Activated naive CD8-positive, alpha-beta T cell (primary cell): ENCODE measurements at regions not wholly inside any gene's neighbourhood (a gene's known extent, or its start where the extent isn't known, plus 50 kb on each side); places are given as distances from the start of the nearest gene placed in this dataset.

ENCODE experiments used
- H3K27ac Mint-ChIP-seq: one replicate; pipeline ENCODE4 v1.8.0; 2021; ENCODE audit warnings: mixed read lengths
- H3K27me3 Mint-ChIP-seq: one replicate; pipeline ENCODE4 v1.8.0; 2021; ENCODE audit warnings: mixed read lengths
- H3K36me3 Mint-ChIP-seq: one replicate; pipeline ENCODE4 v1.8.0; 2021; ENCODE audit warnings: mixed read lengths
- H3K4me1 Mint-ChIP-seq: one replicate; pipeline ENCODE4 v1.8.0; 2021; ENCODE audit warnings: low read depth, mixed read lengths
- H3K4me3 Mint-ChIP-seq: one replicate; pipeline ENCODE4 v1.8.0; 2021; ENCODE audit warnings: mild to moderate bottlenecking, mixed read lengths
- H3K9me3 Mint-ChIP-seq: one replicate; pipeline ENCODE4 v1.8.0; 2021; ENCODE audit warnings: low read depth, mixed read lengths

GRCh38 chr5:74103131-74104023 is 477.4 kb downstream of the ARHGEF28 start:
- H3K4me1 Mint-ChIP-seq = no peaks in the 10 kb centered on the region
- peaks cover 4% of the 10 kb centered on the region for H3K27me3 Mint-ChIP-seq
- H3K9me3 Mint-ChIP-seq = no peaks in the 10 kb centered on the region
- H3K27ac Mint-ChIP-seq = no peak overlapping the region
- no peak overlapping the region for H3K4me3 Mint-ChIP-seq
- H3K36me3 Mint-ChIP-seq = no peaks in the 10 kb centered on the region

- Mint-ChIP-seq H3K36me3 (no peaks in the 10 kb centered on the region), H3K4me1 (no peaks in the 10 kb centered on the region), H3K9me3 (no peaks in the 10 kb centered on the region), H3K27me3 (no peaks in the 10 kb centered on the region), H3K4me3 (no peak overlapping the region), H3K27ac (no peak overlapping the region)
Measured at GRCh38 chr5:74100268-74100665, 474.3 kb downstream of the ARHGEF28 start.

- H3K4me1 Mint-ChIP-seq = no peaks in the 10 kb centered on the region
- H3K36me3 Mint-ChIP-seq = no peaks in the 10 kb centered on the region
- no peak overlapping the region for H3K4me3 Mint-ChIP-seq
- no peak overlapping the region for H3K27ac Mint-ChIP-seq
- no peaks in the 10 kb centered on the region for H3K9me3 Mint-ChIP-seq
- H3K27me3 Mint-ChIP-seq = no peaks in the 10 kb centered on the region
Measured at GRCh38 chr5:74099538-74100267, 473.7 kb downstream of the ARHGEF28 start.

GRCh38 chr5:74098941-74099340 is 472.9 kb downstream of the ARHGEF28 start:
- Mint-ChIP-seq H3K36me3 (no peaks in the 10 kb centered on the region), H3K9me3 (no peaks in the 10 kb centered on the region), H3K27ac (no peak overlapping the region), H3K27me3 (no peaks in the 10 kb centered on the region), H3K4me3 (no peak overlapping the region), H3K4me1 (no peaks in the 10 kb centered on the region)

- no peaks in the 10 kb centered on the region for H3K27me3 Mint-ChIP-seq
- H3K4me3 Mint-ChIP-seq = no peak overlapping the region
- no peaks in the 10 kb centered on the region for H3K4me1 Mint-ChIP-seq
- H3K9me3 Mint-ChIP-seq = no peaks in the 10 kb centered on the region
- H3K27ac Mint-ChIP-seq = no peak overlapping the region
- H3K36me3 Mint-ChIP-seq = no peaks in the 10 kb centered on the region
Measured at GRCh38 chr5:74098456-74098855, 472.5 kb downstream of the ARHGEF28 start.

GRCh38 chr5:74096325-74096724 is 470.3 kb downstream of the ARHGEF28 start:
- no peak overlapping the region for H3K4me3 Mint-ChIP-seq
- no peaks in the 10 kb centered on the region for H3K27me3 Mint-ChIP-seq
- no peaks in the 10 kb centered on the region for H3K36me3 Mint-ChIP-seq
- no peaks in the 10 kb centered on the region for H3K9me3 Mint-ChIP-seq
- H3K27ac Mint-ChIP-seq = no peak overlapping the region
- no peaks in the 10 kb centered on the region for H3K4me1 Mint-ChIP-seq

GRCh38 chr5:74095871-74096270 is 469.9 kb downstream of the ARHGEF28 start:
- Mint-ChIP-seq H3K27ac (no peak overlapping the region), H3K4me1 (no peaks in the 10 kb centered on the region), H3K9me3 (no peaks in the 10 kb centered on the region), H3K27me3 (no peaks in the 10 kb centered on the region), H3K4me3 (no peak overlapping the region), H3K36me3 (no peaks in the 10 kb centered on the region)

- no peaks in the 10 kb centered on the region for H3K4me1 Mint-ChIP-seq
- no peak overlapping the region for H3K4me3 Mint-ChIP-seq
- H3K36me3 Mint-ChIP-seq = no peaks in the 10 kb centered on the region
- no peak overlapping the region for H3K27ac Mint-ChIP-seq
- no peaks in the 10 kb centered on the region for H3K9me3 Mint-ChIP-seq
- H3K27me3 Mint-ChIP-seq = no peaks in the 10 kb centered on the region
Measured at GRCh38 chr5:74094782-74095108, 468.7 kb downstream of the ARHGEF28 start.

GRCh38 chr5:74094096-74094781 is 468.2 kb downstream of the ARHGEF28 start:
- no peaks in the 10 kb centered on the region for H3K36me3 Mint-ChIP-seq
- H3K27ac Mint-ChIP-seq = no peak overlapping the region
- no peaks in the 10 kb centered on the region for H3K4me1 Mint-ChIP-seq
- H3K27me3 Mint-ChIP-seq = no peaks in the 10 kb centered on the region
- H3K4me3 Mint-ChIP-seq = no peak overlapping the region
- H3K9me3 Mint-ChIP-seq = no peaks in the 10 kb centered on the region

GRCh38 chr5:74093561-74093960 is 467.6 kb downstream of the ARHGEF28 start:
- Mint-ChIP-seq H3K27ac (no peak overlapping the region), H3K27me3 (no peaks in the 10 kb centered on the region), H3K4me3 (no peak overlapping the region), H3K36me3 (no peaks in the 10 kb centered on the region), H3K9me3 (no peaks in the 10 kb centered on the region), H3K4me1 (no peaks in the 10 kb centered on the region)

- H3K9me3 Mint-ChIP-seq = no peaks in the 10 kb centered on the region
- no peaks in the 10 kb centered on the region for H3K36me3 Mint-ChIP-seq
- H3K27me3 Mint-ChIP-seq = no peaks in the 10 kb centered on the region
- no peak overlapping the region for H3K4me3 Mint-ChIP-seq
- no peak overlapping the region for H3K27ac Mint-ChIP-seq
- no peaks in the 10 kb centered on the region for H3K4me1 Mint-ChIP-seq
Measured at GRCh38 chr5:74092766-74093165, 466.8 kb downstream of the ARHGEF28 start.

GRCh38 chr5:74085782-74086181 is 459.8 kb downstream of the ARHGEF28 start:
- Mint-ChIP-seq H3K36me3 (no peaks in the 10 kb centered on the region), H3K27me3 (peaks cover 2% of the 10 kb centered on the region), H3K9me3 (no peaks in the 10 kb centered on the region), H3K27ac (no peak overlapping the region), H3K4me1 (no peaks in the 10 kb centered on the region), H3K4me3 (no peak overlapping the region)

GRCh38 chr5:74085186-74085585 is 459.2 kb downstream of the ARHGEF28 start:
- Mint-ChIP-seq H3K27ac (no peak overlapping the region), H3K27me3 (peaks cover 2% of the 10 kb centered on the region), H3K4me3 (no peak overlapping the region), H3K9me3 (no peaks in the 10 kb centered on the region), H3K4me1 (no peaks in the 10 kb centered on the region), H3K36me3 (no peaks in the 10 kb centered on the region)

GRCh38 chr5:74083096-74083791 is 457.2 kb downstream of the ARHGEF28 start:
- H3K27me3 Mint-ChIP-seq = peaks cover 2% of the 10 kb centered on the region
- no peaks in the 10 kb centered on the region for H3K9me3 Mint-ChIP-seq
- no peak overlapping the region for H3K27ac Mint-ChIP-seq

More at GRCh38 chr5:74083096-74083791, 457.2 kb downstream of the ARHGEF28 start:
- no peak overlapping the region for H3K4me3 Mint-ChIP-seq
- no peaks in the 10 kb centered on the region for H3K36me3 Mint-ChIP-seq
- H3K4me1 Mint-ChIP-seq = no peaks in the 10 kb centered on the region
